ENCODE measurements at regions not wholly inside any gene's neighbourhood (a gene's known extent, or its start where the extent isn't known, plus 50 kb on each side); places are given as distances from the start of the nearest gene placed in this dataset.

DNA sequence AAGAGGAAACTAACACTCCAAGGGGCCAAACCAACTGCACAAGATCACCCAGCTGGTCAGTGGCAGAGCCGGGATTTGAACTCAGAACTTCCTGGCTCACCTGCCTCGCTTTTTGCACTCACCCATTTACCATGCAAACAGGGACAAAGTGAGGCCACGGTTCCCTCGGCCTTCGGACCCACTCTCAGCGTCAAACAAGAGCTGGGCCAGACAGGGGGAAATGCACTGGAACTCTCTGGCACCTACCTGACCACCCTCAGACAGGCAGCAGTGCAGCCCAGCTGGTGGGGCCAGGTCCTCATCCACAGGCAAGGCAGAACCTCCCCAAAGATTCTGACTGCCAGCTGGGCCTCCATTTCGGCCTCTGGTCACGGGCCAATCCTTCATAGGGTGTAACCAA is 93.7 kb upstream of the SRSF6 start:
- TF ChIP-seq, protein P1, sequence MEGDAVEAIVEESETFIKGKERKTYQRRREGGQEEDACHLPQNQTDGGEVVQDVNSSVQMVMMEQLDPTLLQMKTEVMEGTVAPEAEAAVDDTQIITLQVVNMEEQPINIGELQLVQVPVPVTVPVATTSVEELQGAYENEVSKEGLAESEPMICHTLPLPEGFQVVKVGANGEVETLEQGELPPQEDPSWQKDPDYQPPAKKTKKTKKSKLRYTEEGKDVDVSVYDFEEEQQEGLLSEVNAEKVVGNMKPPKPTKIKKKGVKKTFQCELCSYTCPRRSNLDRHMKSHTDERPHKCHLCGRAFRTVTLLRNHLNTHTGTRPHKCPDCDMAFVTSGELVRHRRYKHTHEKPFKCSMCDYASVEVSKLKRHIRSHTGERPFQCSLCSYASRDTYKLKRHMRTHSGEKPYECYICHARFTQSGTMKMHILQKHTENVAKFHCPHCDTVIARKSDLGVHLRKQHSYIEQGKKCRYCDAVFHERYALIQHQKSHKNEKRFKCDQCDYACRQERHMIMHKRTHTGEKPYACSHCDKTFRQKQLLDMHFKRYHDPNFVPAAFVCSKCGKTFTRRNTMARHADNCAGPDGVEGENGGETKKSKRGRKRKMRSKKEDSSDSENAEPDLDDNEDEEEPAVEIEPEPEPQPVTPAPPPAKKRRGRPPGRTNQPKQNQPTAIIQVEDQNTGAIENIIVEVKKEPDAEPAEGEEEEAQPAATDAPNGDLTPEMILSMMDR (IDR thresholded peaks at IDR 0.05; ENCODE audit: insufficient read depth, low read length) = no peak
- no peak overlapping the region for H3K4me3 ChIP-seq (ENCODE audit: low read depth, low read length)
- no peak for DNase-seq (ENCODE audit: low read depth)

DNA sequence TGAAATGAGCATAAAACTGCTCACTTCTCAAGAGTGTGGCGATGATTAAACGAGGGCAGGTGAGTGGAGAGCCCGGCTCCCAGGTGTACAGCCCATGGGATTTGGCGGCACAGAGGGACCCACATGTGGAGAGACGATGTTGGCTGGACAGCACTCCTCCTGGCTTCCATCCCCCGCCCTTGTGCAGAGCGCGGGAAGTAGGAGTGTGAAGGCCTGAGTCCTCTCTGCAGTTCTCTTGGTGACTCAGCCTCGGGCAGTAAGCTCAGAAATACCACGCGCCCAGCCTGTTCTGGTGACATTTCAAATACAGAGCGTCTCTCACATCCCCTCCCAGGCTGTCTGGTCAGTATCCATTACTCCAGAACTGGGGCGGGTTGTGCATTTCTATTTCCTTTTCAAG is 94.2 kb upstream of the SRSF6 start:
- DNase-seq (ENCODE audit: low read depth) = no peak
- no peak overlapping the region for H3K4me3 ChIP-seq (ENCODE audit: low read depth, low read length)
- TF ChIP-seq, protein P1 (IDR thresholded peaks at IDR 0.05; ENCODE audit: insufficient read depth, low read length) = no peak

DNA sequence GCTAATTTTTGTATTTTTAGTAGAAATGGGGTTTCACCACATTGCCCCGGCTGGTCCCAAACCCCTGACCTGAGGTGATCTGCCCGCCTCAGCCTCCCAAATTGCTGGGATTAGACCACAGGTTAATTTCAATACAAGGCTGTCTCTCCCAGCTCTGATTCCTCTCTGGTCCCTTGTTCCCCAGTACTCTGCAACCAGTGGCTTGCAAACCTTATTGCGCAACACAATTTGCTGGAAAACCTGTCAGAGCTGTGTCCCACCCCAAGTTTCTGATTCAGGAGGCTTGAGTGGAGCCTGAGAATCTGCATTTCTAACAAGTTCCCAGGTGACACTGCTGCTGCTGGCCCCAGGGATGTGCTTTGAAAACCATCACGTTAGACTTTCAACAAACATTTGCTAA is 96.2 kb upstream of the SRSF6 start:
- H3K4me3 ChIP-seq (ENCODE audit: low read depth, low read length) = no peak overlapping the region
- TF ChIP-seq, protein P1 (IDR thresholded peaks at IDR 0.05; ENCODE audit: insufficient read depth, low read length) = no peak
- DNase-seq (ENCODE audit: low read depth) = no peak

DNA sequence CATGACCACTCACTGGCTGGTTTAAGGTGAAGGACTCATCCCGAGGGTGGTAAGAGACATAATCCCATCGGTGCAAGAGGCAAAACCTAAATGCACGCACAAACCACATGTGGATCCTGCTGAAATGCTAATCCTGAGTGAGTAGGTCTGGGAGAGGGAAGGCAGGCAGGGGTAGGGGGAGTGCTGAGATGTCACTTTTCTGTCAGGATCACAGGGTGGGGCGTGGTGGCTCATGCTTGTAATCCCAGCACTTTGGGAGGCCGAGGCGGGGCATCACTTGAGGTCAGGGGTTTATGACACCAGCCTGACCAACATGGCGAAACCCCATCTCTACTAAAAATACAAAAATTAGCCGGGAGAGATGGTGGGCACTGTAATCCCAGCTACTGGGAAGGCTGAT is 97.7 kb upstream of the SRSF6 start:
- no peak for DNase-seq (ENCODE audit: low read depth)
- H3K4me3 ChIP-seq (ENCODE audit: low read depth, low read length) = no peak overlapping the region
- TF ChIP-seq, protein P1 (IDR thresholded peaks at IDR 0.05; ENCODE audit: insufficient read depth, low read length) = no peak

DNA sequence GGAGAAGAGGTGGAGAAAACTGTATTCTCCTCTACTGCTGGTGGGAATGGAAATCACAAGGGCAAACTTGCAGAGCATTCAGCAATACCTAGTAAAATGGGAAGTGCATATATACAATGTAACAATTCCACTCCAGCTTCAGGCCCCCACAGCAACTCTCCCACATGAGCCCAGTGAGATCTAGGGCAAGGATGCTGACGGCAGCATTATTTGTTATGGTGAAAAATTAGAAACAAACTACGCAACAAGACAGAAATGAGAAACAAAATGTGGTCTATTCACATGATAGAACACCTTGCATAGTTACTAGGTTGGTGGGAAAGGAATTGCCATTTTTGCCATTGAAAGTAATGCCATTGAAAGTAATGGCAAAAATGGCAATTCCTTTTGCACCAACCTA is 98.9 kb upstream of the SRSF6 start:
- no peak for DNase-seq (ENCODE audit: low read depth)
- no peak overlapping the region for H3K4me3 ChIP-seq (ENCODE audit: low read depth, low read length)
- TF ChIP-seq, protein P1 (IDR thresholded peaks at IDR 0.05; ENCODE audit: insufficient read depth, low read length) = no peak

DNA sequence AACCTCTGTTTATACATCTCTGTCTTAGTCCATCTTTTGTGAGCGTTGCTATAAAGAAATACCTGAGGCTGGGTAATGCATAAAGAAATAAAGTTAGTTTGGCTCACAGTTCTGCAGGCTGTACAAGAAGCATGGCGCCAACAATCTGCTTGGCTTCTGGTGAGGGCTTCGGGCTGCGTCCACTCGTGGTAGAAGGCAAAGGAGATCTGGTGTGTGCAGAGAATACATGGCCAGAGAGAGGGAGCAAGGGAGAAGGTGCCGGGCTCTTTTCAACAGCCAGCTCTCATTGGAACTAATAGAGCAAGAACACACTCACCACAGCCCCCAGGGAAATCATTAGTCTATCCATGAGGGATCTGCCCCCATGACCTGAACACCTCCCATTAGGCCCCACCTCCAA is 100.3 kb upstream of the SRSF6 start:
- DNase-seq (ENCODE audit: low read depth) = no peak
- TF ChIP-seq, protein P1 (IDR thresholded peaks at IDR 0.05; ENCODE audit: insufficient read depth, low read length) = no peak
- H3K4me3 ChIP-seq (ENCODE audit: low read depth, low read length) = no peak overlapping the region

DNA sequence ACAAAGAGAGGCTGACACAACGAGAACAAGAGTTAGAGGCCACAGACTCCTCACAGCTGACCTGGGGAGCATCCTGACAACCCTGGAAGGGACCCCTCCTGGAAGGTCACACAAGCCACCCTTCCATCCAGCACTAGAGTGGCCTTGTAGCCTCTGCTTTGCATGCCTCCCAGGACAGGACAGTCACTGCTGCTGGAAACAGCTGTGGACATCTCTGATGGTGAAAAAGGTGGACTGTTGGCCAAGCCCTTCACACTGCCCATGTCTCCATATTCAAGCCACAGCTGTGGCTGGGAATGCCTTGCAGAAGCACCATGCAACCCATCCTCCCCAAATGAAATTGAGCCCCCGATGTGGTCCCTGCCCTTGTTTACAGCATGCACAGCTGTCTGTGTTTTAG is 102.1 kb upstream of the SRSF6 start:
- DNase-seq (ENCODE audit: low read depth) = no peak
- no peak overlapping the region for H3K4me3 ChIP-seq (ENCODE audit: low read depth, low read length)
- TF ChIP-seq, protein P1 (IDR thresholded peaks at IDR 0.05; ENCODE audit: insufficient read depth, low read length) = no peak
